SK-N-SH (cell line): ENCODE measurements at regions not wholly inside any gene's neighbourhood (a gene's known extent, or its start where the extent isn't known, plus 50 kb on each side); places are given as distances from the start of the nearest gene placed in this dataset.

ENCODE experiments used
- CTCF ChIA-PET: fragments of 300-600, 350-600 bp; formaldehyde crosslinking; extraction: SDS; loops from one replicate; lab custom pipeline; 2021; lab: Yijun Ruan, JAX
- POLR2A ChIA-PET: fragments of 350-600 bp; sonication (Branson Sonifier 250); formaldehyde crosslinking; extraction: SDS; loops from one replicate; lab custom pipeline; 2020; ENCODE audit warnings: antibody characterized with exemption, inconsistent platforms; lab: Yijun Ruan, JAX
- DNase-seq: peaks from one replicate; pipeline ENCODE4 v3.0.0; 2012
- H2AFZ ChIP-seq: fragments of 200-600 bp; sonication (generic); 2 replicates; pipeline ENCODE4 v1.8.1; 2016; ENCODE audit warnings: antibody characterized with exemption, mild to moderate bottlenecking, low read depth
- H3F3A ChIP-seq: fragments of 200-600 bp; sonication (generic); replicated peaks from 2 replicates; pipeline ENCODE3; 2016; ENCODE audit warnings: antibody characterized with exemption, mild to moderate bottlenecking; ENCODE audit not compliant: insufficient read depth
- H3K27ac ChIP-seq, 2 experiments: fragments of 200-500 bp in 1 of 2; fragments of 200-600 bp in 1 of 2; sonication (Bioruptor generic) in 1 of 2; sonication (generic), shearing (Covaris generic) in 1 of 2; 2 replicates each; pipeline versions ENCODE4 v1.5.1 to v1.6.1; 2014 to 2016; ENCODE audit warnings: low read depth in 2 of 2, inconsistent platforms in 1 of 2, low read length in 1 of 2, mild to moderate bottlenecking in 1 of 2, mixed read lengths in 1 of 2
- H3K27me3 ChIP-seq: fragments of 200-600 bp; sonication (generic), shearing (Covaris generic); 2 replicates; pipeline ENCODE4 v1.6.1; 2016; ENCODE audit warnings: mixed run types; ENCODE audit not compliant: insufficient read depth
- H3K36me3 ChIP-seq, 2 experiments: fragments of 200-500 bp in 1 of 2; fragments of 200-600 bp in 1 of 2; sonication (Bioruptor generic) in 1 of 2; sonication (generic) in 1 of 2; replicated peaks in 1 of 2; 2 replicates each; pipeline versions ENCODE3 to v1.5.1; 2014 to 2016; ENCODE audit warnings: low read length in 1 of 2, mild to moderate bottlenecking in 1 of 2; ENCODE audit not compliant: insufficient read depth in 2 of 2, control insufficient read depth in 1 of 2
- H3K4me1 ChIP-seq, 2 experiments: fragments of 200-500 bp in 1 of 2; fragments of 200-600 bp in 1 of 2; sonication (Bioruptor generic) in 1 of 2; sonication (generic), shearing (Covaris generic) in 1 of 2; 2 replicates each; pipeline versions ENCODE4 v1.5.1 to v1.6.1; 2014 to 2016; ENCODE audit warnings: low read depth in 1 of 2, low read length in 1 of 2, mixed run types in 1 of 2; ENCODE audit not compliant: insufficient read depth in 2 of 2, control insufficient read depth in 1 of 2
- H3K4me2 ChIP-seq: fragments of 200-600 bp; sonication (generic), shearing (Covaris generic); 2 replicates; pipeline ENCODE4 v1.6.1; 2017; ENCODE audit warnings: mixed run types
- H3K4me3 ChIP-seq, 2 experiments: fragments of 200-500 bp in 1 of 2; fragments of 200-600 bp in 1 of 2; sonication (Bioruptor generic) in 1 of 2; sonication (generic), shearing (Covaris generic) in 1 of 2; 2 replicates each; pipeline versions ENCODE4 v1.5.1 to v1.8.1; 2014 to 2016; ENCODE audit warnings: low read depth in 2 of 2, inconsistent platforms in 1 of 2, low read length in 1 of 2, mild to moderate bottlenecking in 1 of 2, mixed read lengths in 1 of 2, moderate library complexity in 1 of 2
- H3K79me2 ChIP-seq: fragments of 200-600 bp; sonication (generic); 2 replicates; pipeline ENCODE4 v1.8.1; 2017; ENCODE audit warnings: mild to moderate bottlenecking; ENCODE audit not compliant: insufficient read depth
- H3K9ac ChIP-seq: fragments of 200-600 bp; sonication (generic); 2 replicates; pipeline ENCODE4 v1.6.1; 2017; ENCODE audit warnings: mixed run types
- H3K9me2 ChIP-seq: fragments of 200-600 bp; sonication (generic); 2 replicates; pipeline ENCODE4 v1.6.1; 2017; ENCODE audit warnings: mixed run types
- H3K9me3 ChIP-seq: fragments of 200-600 bp; sonication (generic); 2 replicates; pipeline ENCODE4 v1.6.1; 2017; ENCODE audit warnings: mixed run types, mild to moderate bottlenecking, moderate library complexity
- H4K20me1 ChIP-seq: fragments of 200-600 bp; sonication (generic); 2 replicates; pipeline ENCODE4 v1.6.1; 2017; ENCODE audit warnings: mild to moderate bottlenecking, mixed run types; ENCODE audit not compliant: insufficient read depth
- CTCF ChIP-seq: fragments of 200-600 bp; sonication (generic); IDR thresholded peaks from 2 replicates; pipeline ENCODE4 v1.6.1; 2017; ENCODE audit warnings: antibody characterized with exemption, mild to moderate bottlenecking, moderate library complexity
- ELF1 ChIP-seq: IDR thresholded peaks from 2 replicates; pipeline ENCODE4 v1.4.0; 2012
- EP300 ChIP-seq, 2 experiments: IDR thresholded peaks; 2 replicates each; pipeline versions ENCODE4 v1.4.0 to v1.6.1; 2012; ENCODE audit warnings: borderline replicate concordance in 1 of 2, low read depth in 1 of 2, low read length in 1 of 2
- EZH2phosphoT487 ChIP-seq: fragments of 200-600 bp; sonication (generic); IDR thresholded peaks from 2 replicates; pipeline ENCODE4 v1.6.1; 2017; ENCODE audit warnings: low read depth, mixed run types, mild to moderate bottlenecking, antibody characterized with exemption, moderate library complexity, borderline replicate concordance
- FOXJ3 ChIP-seq: sonication (generic); formaldehyde crosslinking; IDR thresholded peaks from 2 replicates; pipeline ENCODE4 v1.5.1; 2020; ENCODE audit warnings: mild to moderate bottlenecking, missing genetic modification reagents
- GATA2 ChIP-seq: sonication (generic); formaldehyde crosslinking; IDR thresholded peaks from 2 replicates; pipeline ENCODE4 v1.5.0; 2020; ENCODE audit warnings: mild to moderate bottlenecking, missing genetic modification reagents
- MAX ChIP-seq: IDR thresholded peaks from 2 replicates; pipeline ENCODE4 v1.4.0; 2012; ENCODE audit warnings: low read depth
- NFIC ChIP-seq: IDR thresholded peaks from 2 replicates; pipeline ENCODE4 v1.4.0; 2012; ENCODE audit warnings: borderline replicate concordance
- NRF1 ChIP-seq: IDR thresholded peaks from 2 replicates; pipeline ENCODE4 v1.6.1; 2012; ENCODE audit warnings: low read depth, mild to moderate bottlenecking, low read length
- PBX3 ChIP-seq: IDR thresholded peaks from 2 replicates; pipeline ENCODE4; 2012
- POLR2AphosphoS5 ChIP-seq: IDR thresholded peaks from 2 replicates; pipeline ENCODE4 v1.6.1; 2012; ENCODE audit warnings: low read depth, low read length
- RAD21 ChIP-seq: IDR thresholded peaks from 2 replicates; pipeline ENCODE4 v1.6.1; 2012; ENCODE audit warnings: mild to moderate bottlenecking, low read length
- RFX5 ChIP-seq: IDR thresholded peaks from 2 replicates; pipeline ENCODE4 v1.6.1; 2012; ENCODE audit warnings: mild to moderate bottlenecking, improper control_type of control experiment, low read length
- RXRA ChIP-seq: IDR thresholded peaks from 2 replicates; pipeline ENCODE4 v1.4.0; 2012; ENCODE audit warnings: low read depth, mild to moderate bottlenecking, borderline replicate concordance
- SMC3 ChIP-seq: IDR thresholded peaks from 2 replicates; pipeline ENCODE4 v1.6.1; 2012; ENCODE audit warnings: low read depth, low read length, improper control_type of control experiment
- TAF1 ChIP-seq: IDR thresholded peaks from 2 replicates; pipeline ENCODE4 v1.6.1; 2012; ENCODE audit warnings: low read depth, mild to moderate bottlenecking, low read length, moderate library complexity, borderline replicate concordance
- TEAD4 ChIP-seq: IDR thresholded peaks from 2 replicates; pipeline ENCODE4 v1.4.0; 2012; ENCODE audit warnings: mild to moderate bottlenecking, borderline replicate concordance; ENCODE audit not compliant: insufficient read depth
- USF1 ChIP-seq: IDR thresholded peaks from 2 replicates; pipeline ENCODE4 v1.4.0; 2012; ENCODE audit warnings: low read depth, borderline replicate concordance
- USF2 ChIP-seq: fragments of 150-350 bp; IDR thresholded peaks from 2 replicates; pipeline ENCODE4 v1.6.1; 2017; ENCODE audit warnings: antibody characterized with exemption, low read length, low read depth, borderline replicate concordance
- YY1 ChIP-seq: IDR thresholded peaks from 2 replicates; pipeline ENCODE4 v1.4.0; 2012; ENCODE audit warnings: low read depth, mild to moderate bottlenecking
- ZBTB33 ChIP-seq: IDR thresholded peaks from 2 replicates; pipeline ENCODE4 v1.4.0; 2012; ENCODE audit warnings: low read depth, borderline replicate concordance
- WGBS: methylation state at CpG from one replicate; pipeline ENCODE4 v1.1.6; 2017; ENCODE audit warnings: low lambda C conversion rate; 5-methylcytosine and 5-hydroxymethylcytosine counted together

GRCh38 chr20:39290575-39290974 is 328.4 kb downstream of the DHX35 start (continued):
- TF ChIP-seq RFX5 (no peak), TAF1 (no peak), YY1 (no peak), POLR2AphosphoS5 (no peak), ELF1 (no peak)

GRCh38 chr20:39289831-39290230 is 327.7 kb downstream of the DHX35 start:
- Histone ChIP-seq H3K4me2 (no peak overlapping the region), H3K36me3 (no peaks in the 10 kb centered on the region), H3K27ac (no peak overlapping the region), H4K20me1 (no peaks in the 10 kb centered on the region), H2AFZ (no peak overlapping the region), H3F3A (no peaks in the 10 kb centered on the region), H3K4me3 (no peak overlapping the region), H3K9me2 (no peaks in the 10 kb centered on the region)
- POLR2A ChIA-PET, result no interaction called here
- no peak for TF ChIP-seq RAD21
- TF ChIP-seq NFIC, result no peak
- no peak for TF ChIP-seq NRF1
- TF ChIP-seq GATA2 (CRISPR knock-in tag), result no peak
- TF ChIP-seq SMC3, result no peak
- no peak for TF ChIP-seq RFX5
- TF ChIP-seq PBX3, result no peak
- no peak for TF ChIP-seq USF2
- no peak for TF ChIP-seq RXRA
- TF ChIP-seq TEAD4, result no peak
- no peak for TF ChIP-seq MAX
- no peak for TF ChIP-seq ZBTB33
- TF ChIP-seq TAF1, result no peak
- TF ChIP-seq ELF1, result no peak
- no peak for TF ChIP-seq CTCF
- TF ChIP-seq EZH2phosphoT487, result no peak
- TF ChIP-seq EP300 (IDR thresholded peaks at IDR 0.05; ENCODE audit: borderline replicate concordance in 1 of 2, low read depth in 1 of 2, low read length in 1 of 2), result no peak
- no peak for TF ChIP-seq YY1
- TF ChIP-seq FOXJ3 (CRISPR knock-in tag), result no peak
- TF ChIP-seq USF1, result no peak
- TF ChIP-seq, all 33 proteins: peak for 0
- no peak for DNase-seq
- CTCF ChIA-PET, result interaction anchor here (0.7 to 1.9 kb wide), 9 partner anchors 12 to 588 kb away, joined by 3 to 11 read pairs (median 4); no protein-coding TSS in a partner anchor
- WGBS, result 35% methylated on average over 2 of the region's 2 CpGs
- H3K79me2 ChIP-seq, result no peaks in the 10 kb centered on the region
- no peaks in the 10 kb centered on the region for H3K4me1 ChIP-seq
- H3K9ac ChIP-seq, result no peak overlapping the region
- H3K27me3 ChIP-seq, result no peaks in the 10 kb centered on the region
- H3K9me3 ChIP-seq, result no peaks in the 10 kb centered on the region
